ENCODE measurements at regions not wholly inside any gene's neighbourhood (a gene's known extent, or its start where the extent isn't known, plus 50 kb on each side); places are given as distances from the start of the nearest gene placed in this dataset.

- no peaks in the 10 kb centered on the region for H3K9me3 ChIP-seq (replicated peaks; ENCODE audit: insufficient read depth, low read length)
- no peaks in the 10 kb centered on the region for H3K36me3 ChIP-seq (replicated peaks; ENCODE audit: insufficient read depth, low read length)
- H3K4me3 ChIP-seq (ENCODE audit: low read length) = no peak overlapping the region
- no peak for DNase-seq
- H4K20me1 ChIP-seq (ENCODE audit: insufficient read depth, low read length) = no peaks in the 10 kb centered on the region
- TF ChIP-seq EZH2 (optimal IDR thresholded peaks at IDR 0.05; ENCODE audit: low read depth, low read length) (no peak), CTCF (IDR thresholded peaks at IDR 0.05; ENCODE audit: low read length) (no peak), EZH2phosphoT487 (IDR thresholded peaks at IDR 0.05; ENCODE audit: low read length) (no peak)
- no peak overlapping the region for H2AFZ ChIP-seq (ENCODE audit: low read length)
- no peaks in the 10 kb centered on the region for H3K4me1 ChIP-seq (ENCODE audit: low read length)
- H3F3A ChIP-seq (ENCODE audit: insufficient read depth, low read length) = no peaks in the 10 kb centered on the region
- no peaks in the 10 kb centered on the region for H3K27me3 ChIP-seq (replicated peaks; ENCODE audit: insufficient read depth, low read length)
- H3K9ac ChIP-seq (ENCODE audit: low read length) = no peak overlapping the region
- no peak overlapping the region for H3K4me2 ChIP-seq (ENCODE audit: low read depth, low read length)
- no peaks in the 10 kb centered on the region for H3K79me2 ChIP-seq (ENCODE audit: low read length)
- no peak overlapping the region for H3K27ac ChIP-seq (ENCODE audit: low read length)
- no peaks in the 10 kb centered on the region for H3K9me2 ChIP-seq (replicated peaks; ENCODE audit: insufficient read depth, low read length)
Measured at GRCh38 chr1:232227306-232227705, 402.6 kb downstream of the SIPA1L2 start.

GRCh38 chr1:232226197-232226712, 403.7 kb downstream of the SIPA1L2 start:
- Histone ChIP-seq H3K9me2 (replicated peaks; ENCODE audit: insufficient read depth, low read length) (no peaks in the 10 kb centered on the region), H3K27ac (ENCODE audit: low read length) (no peak overlapping the region), H2AFZ (ENCODE audit: low read length) (no peak overlapping the region), H3K79me2 (ENCODE audit: low read length) (no peaks in the 10 kb centered on the region), H3K9ac (ENCODE audit: low read length) (no peak overlapping the region), H3K9me3 (replicated peaks; ENCODE audit: insufficient read depth, low read length) (no peaks in the 10 kb centered on the region), H3K27me3 (replicated peaks; ENCODE audit: insufficient read depth, low read length) (no peaks in the 10 kb centered on the region), H4K20me1 (ENCODE audit: insufficient read depth, low read length) (no peaks in the 10 kb centered on the region), H3K4me1 (ENCODE audit: low read length) (no peaks in the 10 kb centered on the region), H3F3A (ENCODE audit: insufficient read depth, low read length) (no peaks in the 10 kb centered on the region), H3K36me3 (replicated peaks; ENCODE audit: insufficient read depth, low read length) (no peaks in the 10 kb centered on the region), H3K4me2 (ENCODE audit: low read depth, low read length) (no peak overlapping the region), H3K4me3 (ENCODE audit: low read length) (no peak overlapping the region)
- DNase-seq = no peak
- TF ChIP-seq CTCF (IDR thresholded peaks at IDR 0.05; ENCODE audit: low read length) (no peak), EZH2 (optimal IDR thresholded peaks at IDR 0.05; ENCODE audit: low read depth, low read length) (no peak), EZH2phosphoT487 (IDR thresholded peaks at IDR 0.05; ENCODE audit: low read length) (no peak)

GRCh38 chr1:232225336-232226131, 404.4 kb downstream of the SIPA1L2 start:
- no peaks in the 10 kb centered on the region for H3K79me2 ChIP-seq (ENCODE audit: low read length)
- no peak overlapping the region for H2AFZ ChIP-seq (ENCODE audit: low read length)
- DNase-seq = no peak
- no peaks in the 10 kb centered on the region for H3F3A ChIP-seq (ENCODE audit: insufficient read depth, low read length)
- no peaks in the 10 kb centered on the region for H4K20me1 ChIP-seq (ENCODE audit: insufficient read depth, low read length)
- H3K9me3 ChIP-seq (replicated peaks; ENCODE audit: insufficient read depth, low read length) = no peaks in the 10 kb centered on the region
- no peaks in the 10 kb centered on the region for H3K9me2 ChIP-seq (replicated peaks; ENCODE audit: insufficient read depth, low read length)
- TF ChIP-seq CTCF (IDR thresholded peaks at IDR 0.05; ENCODE audit: low read length) (no peak), EZH2phosphoT487 (IDR thresholded peaks at IDR 0.05; ENCODE audit: low read length) (no peak), EZH2 (optimal IDR thresholded peaks at IDR 0.05; ENCODE audit: low read depth, low read length) (no peak)
- H3K9ac ChIP-seq (ENCODE audit: low read length) = no peak overlapping the region
- H3K36me3 ChIP-seq (replicated peaks; ENCODE audit: insufficient read depth, low read length) = no peaks in the 10 kb centered on the region
- H3K27ac ChIP-seq (ENCODE audit: low read length) = no peak overlapping the region
- H3K4me2 ChIP-seq (ENCODE audit: low read depth, low read length) = no peak overlapping the region
- no peaks in the 10 kb centered on the region for H3K27me3 ChIP-seq (replicated peaks; ENCODE audit: insufficient read depth, low read length)
- H3K4me1 ChIP-seq (ENCODE audit: low read length) = no peaks in the 10 kb centered on the region
- no peak overlapping the region for H3K4me3 ChIP-seq (ENCODE audit: low read length)
